GM19025 (cell line): ENCODE measurements at regions not wholly inside any gene's neighbourhood (a gene's known extent, or its start where the extent isn't known, plus 50 kb on each side); places are given as distances from the start of the nearest gene placed in this dataset.

Source experiments
- ATAC-seq: cut with Tn5 transposase; IDR thresholded peaks from one replicate; pipeline ENCODE4 v1.9.1; 2021; ENCODE audit warnings: mild to moderate bottlenecking, low read depth, moderate library complexity; ENCODE audit not compliant: unreplicated experiment

DNA sequence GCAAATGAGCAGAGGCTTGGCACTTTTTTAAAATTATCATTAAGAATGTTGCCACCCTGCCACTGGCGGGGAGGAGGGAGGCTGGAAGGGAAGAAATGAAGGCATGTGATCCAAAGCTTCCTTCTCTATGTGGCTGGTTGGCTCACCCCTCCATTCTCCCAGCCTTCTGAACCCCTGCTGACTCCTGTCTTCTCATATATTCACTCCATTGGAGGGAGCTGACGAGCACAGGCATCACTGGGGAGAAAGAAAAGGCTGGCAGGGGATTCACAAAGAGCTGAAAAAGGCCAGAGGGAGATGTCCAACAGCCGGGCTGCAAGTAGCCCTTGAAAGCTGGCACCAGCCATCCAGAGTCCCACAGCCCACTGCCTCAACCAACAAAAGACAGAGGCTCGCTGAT, 495.6 kb downstream of the BCOR start:
- ATAC-seq = no peak

DNA sequence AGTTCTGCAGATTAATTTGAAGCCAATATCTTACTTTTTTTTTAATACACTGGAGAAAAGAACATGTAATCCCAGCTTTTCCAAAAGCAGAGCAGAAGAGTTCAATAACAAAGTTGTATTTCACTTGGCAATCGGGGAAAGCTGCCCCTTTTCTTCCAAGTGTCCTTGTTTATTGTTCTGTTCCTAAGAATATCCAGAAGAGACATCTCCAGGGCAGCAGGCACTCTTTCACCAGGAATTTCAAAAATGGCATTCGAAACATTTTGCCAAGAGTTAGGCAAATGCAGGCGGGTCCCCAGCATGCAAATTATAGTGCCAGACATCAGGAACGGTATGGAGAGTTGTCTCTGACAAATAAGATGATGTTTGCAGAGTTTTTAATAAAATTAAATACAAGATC, 494.5 kb downstream of the BCOR start:
- ATAC-seq = no peak

DNA sequence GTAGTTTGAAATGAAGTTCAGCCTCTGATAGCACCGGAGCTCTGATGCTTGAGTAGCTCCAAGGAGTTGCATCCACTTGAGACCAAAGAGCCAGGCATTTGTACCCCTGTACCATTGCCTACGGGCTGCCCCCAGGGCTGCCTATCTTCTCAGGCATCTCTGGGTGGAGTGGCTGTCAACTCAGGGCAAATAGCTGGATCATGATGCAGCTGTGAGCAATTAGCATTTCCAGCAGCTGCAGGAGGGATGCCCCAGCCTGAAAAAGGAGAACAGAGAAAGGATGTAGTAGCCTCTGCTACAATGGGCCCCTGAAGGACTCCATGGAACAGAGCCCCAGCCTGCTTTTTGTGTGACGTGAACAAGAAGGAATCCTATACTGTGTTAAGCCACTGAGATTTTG, 492.6 kb downstream of the BCOR start:
- ATAC-seq = no peak

DNA sequence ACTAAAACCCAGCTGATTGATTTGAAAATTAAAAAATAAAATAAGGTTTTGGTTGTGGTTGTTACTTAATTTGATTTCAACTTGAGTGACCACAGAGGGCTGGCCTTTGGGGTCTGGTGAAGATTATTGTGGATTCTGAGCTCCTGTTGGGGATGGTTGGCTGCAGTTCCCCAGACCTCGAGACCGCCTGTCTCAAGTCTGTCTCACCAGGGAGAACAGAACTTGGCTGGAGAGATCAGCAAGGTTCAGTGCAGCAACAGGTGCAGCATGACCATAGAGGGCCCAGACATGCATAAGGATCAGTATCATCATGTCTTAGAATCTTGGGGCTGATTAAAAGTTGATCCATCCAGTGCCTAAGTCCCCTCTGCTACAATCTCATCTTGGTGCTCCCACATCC, 491.9 kb downstream of the BCOR start:
- no peak for ATAC-seq

DNA sequence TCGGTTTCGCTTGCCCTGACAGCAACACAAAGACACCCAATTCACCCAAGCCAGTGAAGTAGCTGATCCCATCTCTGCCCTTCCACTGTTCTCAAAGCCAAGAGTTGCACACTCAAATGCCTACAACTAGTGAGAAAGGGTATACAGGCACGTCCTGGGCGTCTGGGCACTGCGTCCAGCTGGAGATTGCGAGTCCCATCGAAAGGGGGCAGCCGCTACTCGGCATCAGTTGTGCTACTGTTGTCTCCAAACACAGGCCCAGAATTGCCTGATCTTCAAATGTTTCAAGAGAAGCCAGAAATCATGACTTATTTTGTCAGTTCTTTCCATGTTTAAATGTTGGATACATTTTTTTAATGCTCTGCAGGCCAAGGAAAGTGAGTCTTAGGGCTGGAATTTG, 487.8 kb downstream of the BCOR start:
- no peak for ATAC-seq

DNA sequence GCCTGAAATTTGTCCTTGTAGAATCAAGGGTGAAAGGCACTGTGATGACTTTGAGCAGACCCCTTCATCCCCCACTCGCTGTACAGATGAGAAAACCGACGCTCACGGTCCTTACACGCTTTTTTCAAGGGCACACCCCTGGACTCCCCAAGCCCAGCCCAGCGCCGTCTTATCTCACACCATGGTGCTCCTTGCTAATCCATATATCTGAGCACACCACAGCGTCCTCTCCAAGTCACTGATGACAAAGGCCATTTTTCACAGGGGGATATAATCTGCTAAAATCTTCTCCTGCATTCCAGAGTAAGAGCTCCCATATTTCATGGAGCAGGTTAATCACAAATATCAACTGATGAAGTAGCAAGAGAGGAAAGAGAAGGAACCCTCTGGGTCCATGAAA, 486.3 kb downstream of the BCOR start:
- no peak for ATAC-seq

DNA sequence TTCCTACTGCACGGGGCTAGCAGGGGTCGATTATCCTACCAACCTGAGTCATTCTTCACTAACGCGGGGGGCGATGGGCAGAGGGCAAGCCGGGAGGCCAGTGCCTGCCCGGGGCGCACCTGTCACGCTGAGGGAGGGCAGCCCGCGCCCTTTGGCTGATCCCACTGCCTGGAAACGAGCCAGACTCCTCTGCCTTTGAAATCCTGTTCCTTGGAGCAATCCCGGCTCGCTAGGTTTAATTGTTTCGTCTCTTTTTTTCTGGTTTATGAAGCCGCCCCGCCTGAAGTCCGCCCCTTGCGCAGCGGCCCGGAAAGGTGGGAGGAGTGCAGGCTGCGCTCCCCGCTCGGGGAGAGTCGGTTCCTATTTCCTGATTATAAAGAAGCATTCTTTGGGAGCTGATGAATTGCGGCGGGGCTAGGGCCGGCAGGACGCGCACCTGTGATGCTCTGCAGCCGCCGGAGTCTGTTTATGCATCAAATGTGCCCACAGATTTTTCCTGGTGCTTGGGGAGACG, 484.2 kb downstream of the BCOR start:
- no peak for ATAC-seq

- ATAC-seq = peak; percentile 66
Observed at GRCh38 chrX:39613997-39614679, 483.6 kb downstream of the BCOR start.

DNA sequence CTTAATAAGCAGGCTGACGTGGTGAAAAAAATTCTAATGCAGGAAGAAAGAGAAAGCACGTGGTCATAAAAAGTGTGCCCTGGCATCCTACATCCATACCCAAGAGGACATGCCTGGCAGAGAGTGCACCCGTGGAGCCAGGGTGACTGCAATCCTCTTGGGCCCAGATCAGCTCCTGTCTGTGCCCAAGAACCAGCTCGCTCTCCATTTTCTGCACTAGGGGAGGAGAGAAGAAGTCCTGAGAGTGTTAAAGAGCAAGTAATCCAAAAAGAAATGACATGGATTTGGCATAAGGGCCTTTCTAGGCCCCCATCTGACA, 483.1 kb downstream of the BCOR start:
- no peak for ATAC-seq

DNA sequence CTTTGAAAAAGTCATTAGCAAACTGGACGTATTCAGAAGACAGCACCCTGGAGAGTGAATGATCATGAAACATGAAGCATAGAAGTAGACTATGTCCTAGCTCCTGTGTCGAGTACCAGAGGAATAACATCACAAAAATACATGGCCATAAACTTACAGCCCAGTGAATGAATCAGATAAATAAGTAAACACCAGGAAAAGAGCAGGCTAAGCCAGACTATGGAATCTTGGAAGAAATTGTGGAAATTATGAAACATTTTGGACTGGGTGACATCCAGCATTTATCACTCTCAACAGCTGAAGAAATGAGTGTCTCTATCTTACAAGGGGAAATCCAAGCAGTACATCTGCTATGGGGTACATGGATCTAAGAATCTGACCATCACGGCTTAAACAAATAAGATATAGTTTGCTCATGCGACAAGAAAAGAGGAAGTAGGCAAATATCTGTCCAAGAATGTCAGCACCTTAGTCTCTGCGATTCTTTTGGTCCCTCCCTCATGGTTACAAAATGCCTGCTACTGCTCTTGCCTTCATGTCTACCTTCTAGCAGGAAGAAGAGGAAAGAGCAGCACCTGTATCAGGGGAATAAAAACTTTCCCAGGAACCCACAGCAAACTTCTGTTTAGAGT, 481.5 kb downstream of the BCOR start:
- no peak for ATAC-seq

DNA sequence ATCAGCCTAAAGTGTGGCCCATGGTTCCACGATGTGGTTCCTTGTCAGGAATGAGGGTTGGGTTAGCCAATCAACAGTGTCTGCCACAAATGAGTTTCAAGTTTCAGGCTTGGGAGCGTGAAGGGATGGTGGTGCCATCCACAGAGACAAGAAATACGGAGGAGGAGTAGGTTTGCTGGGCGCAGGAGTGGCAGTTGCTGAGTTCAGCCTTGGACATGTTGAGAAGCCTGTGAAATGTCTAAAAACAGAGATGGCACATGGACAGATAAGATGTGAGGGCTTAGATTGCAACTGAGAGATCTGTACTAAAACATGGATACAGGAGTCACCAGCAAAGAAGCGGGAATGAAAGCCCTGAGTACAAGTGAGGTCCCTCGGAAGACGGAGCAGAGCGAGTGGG, 481.0 kb downstream of the BCOR start:
- no peak for ATAC-seq

- ATAC-seq = no peak
Observed at GRCh38 chrX:39618178-39618577, 479.6 kb downstream of the BCOR start.

DNA sequence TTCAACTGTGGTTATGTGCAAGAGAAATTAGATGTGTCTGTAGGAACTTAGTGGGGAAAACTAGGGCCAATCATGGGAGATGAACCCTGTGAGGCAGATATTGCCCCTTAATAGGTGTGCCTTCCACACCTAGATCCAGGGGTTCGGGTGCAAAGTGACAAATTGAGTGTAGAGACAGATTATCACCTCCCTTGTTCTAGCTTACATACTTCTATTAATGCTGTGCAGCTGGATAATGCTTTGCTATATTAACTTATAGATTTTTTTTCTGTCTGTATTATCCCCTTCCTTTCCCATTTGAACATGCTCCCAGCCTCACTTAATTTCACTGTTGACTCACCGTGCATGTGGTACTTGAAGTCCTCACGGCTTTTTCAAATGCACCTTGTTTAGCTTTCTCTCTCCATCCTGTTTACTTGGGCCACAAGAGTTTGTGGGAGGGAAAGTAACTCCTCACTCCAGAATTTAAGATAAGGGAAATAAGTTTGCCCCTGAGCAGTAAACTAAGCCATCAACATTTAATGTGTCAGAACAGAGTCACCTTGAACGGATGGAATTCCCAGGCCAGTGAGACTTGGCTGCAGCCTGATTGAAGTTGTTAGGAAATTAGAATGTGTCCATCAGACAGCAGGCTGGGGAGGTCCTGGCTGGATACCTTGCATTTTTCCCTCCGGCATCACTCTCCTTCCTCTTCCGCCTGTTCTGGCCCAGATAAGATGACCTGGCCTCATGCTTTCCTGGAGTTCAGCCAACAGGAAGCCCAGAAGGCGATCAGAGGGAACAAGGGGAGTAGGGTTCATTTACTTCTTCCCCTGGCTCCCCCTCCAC, 478.4 kb downstream of the BCOR start:
- ATAC-seq = no peak

- no peak for ATAC-seq
Observed at GRCh38 chrX:39624166-39624565, 473.6 kb downstream of the BCOR start.

- ATAC-seq = no peak
Observed at GRCh38 chrX:39625810-39626209, 471.9 kb downstream of the BCOR start.

DNA sequence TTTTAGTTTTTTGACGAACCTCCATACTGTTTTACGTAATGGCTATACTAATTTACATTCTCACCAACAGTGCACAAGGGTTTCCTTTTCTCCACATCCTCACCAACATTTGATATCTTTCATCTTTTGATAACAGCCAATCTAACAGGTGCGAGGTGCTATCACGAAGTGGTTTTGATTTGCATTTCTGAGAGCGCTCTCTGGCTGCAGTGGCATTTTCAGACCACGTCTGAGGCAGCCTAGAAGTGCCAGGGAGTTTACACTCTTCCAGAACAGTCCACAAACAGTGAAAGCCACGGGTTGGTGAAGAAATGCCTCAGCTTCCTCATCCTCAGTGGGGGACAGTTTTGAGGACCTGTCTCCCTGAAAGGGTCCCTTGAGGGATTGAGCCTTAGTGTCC, 471.0 kb downstream of the BCOR start:
- ATAC-seq = no peak

DNA sequence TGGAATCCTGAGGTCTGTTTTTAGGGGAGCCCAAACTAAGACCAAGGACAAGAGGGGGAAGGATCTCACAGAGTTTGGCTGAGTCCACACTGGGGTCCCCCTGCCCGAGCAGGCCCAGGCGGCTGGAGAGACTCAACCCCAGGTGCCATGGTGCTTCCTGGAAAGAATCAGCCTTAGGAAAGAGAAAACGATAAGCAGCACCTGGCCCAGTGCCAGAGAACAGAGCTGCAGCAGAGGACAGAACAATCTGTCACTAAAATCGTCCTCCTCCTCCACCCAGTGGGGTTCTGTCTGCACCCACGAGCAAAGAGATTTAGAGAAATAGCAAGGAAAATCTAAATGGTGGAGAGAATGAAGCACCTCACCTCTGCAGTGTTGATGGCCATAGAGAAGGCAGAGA, 470.5 kb downstream of the BCOR start:
- no peak for ATAC-seq

GRCh38 chrX:39629001-39629400, 468.8 kb downstream of the BCOR start:
- ATAC-seq = no peak

GRCh38 chrX:39630344-39630743, 467.4 kb downstream of the BCOR start:
- no peak for ATAC-seq

- no peak for ATAC-seq
Observed at GRCh38 chrX:39631276-39632229, 466.2 kb downstream of the BCOR start.

DNA sequence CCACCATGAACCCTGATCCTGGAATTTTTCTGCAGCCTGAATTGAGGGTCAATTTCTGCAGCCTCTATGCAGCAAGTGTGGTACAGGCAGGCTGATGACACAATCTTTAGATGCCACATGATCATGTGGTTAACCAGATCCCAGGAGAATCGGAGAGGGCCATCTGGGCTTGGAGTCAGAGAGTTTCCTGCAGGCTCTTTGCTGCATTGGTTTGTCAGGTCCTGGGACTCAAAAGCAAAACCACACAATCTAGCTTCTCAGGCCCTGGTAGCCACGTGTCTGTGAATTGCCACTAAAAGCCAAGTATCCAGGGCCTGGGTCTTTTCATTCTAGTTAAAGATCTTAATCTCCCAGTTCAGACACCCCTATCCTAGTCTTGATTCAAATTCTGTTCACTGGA, 464.5 kb downstream of the BCOR start:
- ATAC-seq = no peak
